GM19035 (cell line): ENCODE measurements at regions not wholly inside any gene's neighbourhood (a gene's known extent, or its start where the extent isn't known, plus 50 kb on each side); places are given as distances from the start of the nearest gene placed in this dataset.

Experiments used
- ATAC-seq: cut with Tn5 transposase; IDR thresholded peaks from one replicate; pipeline ENCODE4 v1.9.1; 2021; ENCODE audit not compliant: unreplicated experiment

GRCh38 chr1:219681876-219682275, 69.0 kb upstream of the ZC3H11B start:
- ATAC-seq, result no peak

GRCh38 chr1:219676012-219676765, 63.3 kb upstream of the ZC3H11B start:
- no peak for ATAC-seq

- no peak for ATAC-seq
Measured at GRCh38 chr1:219670426-219671149, 57.7 kb upstream of the ZC3H11B start.

- ATAC-seq, result no peak
Measured at GRCh38 chr1:219669556-219669955, 56.7 kb upstream of the ZC3H11B start.

- ATAC-seq, result no peak
Measured at GRCh38 chr1:219669042-219669441, 56.1 kb upstream of the ZC3H11B start.

GRCh38 chr1:219668446-219668845, 55.5 kb upstream of the ZC3H11B start:
- ATAC-seq, result no peak

- no peak for ATAC-seq
Measured at GRCh38 chr1:219666242-219666641, 53.3 kb upstream of the ZC3H11B start.

GRCh38 chr1:219665089-219665488, 52.2 kb upstream of the ZC3H11B start:
- no peak for ATAC-seq

GRCh38 chr1:219664310-219665029, 51.6 kb upstream of the ZC3H11B start:
- ATAC-seq, result no peak
